Breast epithelium (tissue), 4 donors: ENCODE measurements at regions not wholly inside any gene's neighbourhood (a gene's known extent, or its start where the extent isn't known, plus 50 kb on each side); places are given as distances from the start of the nearest gene placed in this dataset.

ENCODE experiments used
- DNase-seq, 2 donors: peaks; one replicate each; pipeline ENCODE4 v3.0.0-alpha.2; 2019; ENCODE audit warnings: low spot score in 2 of 2
- H3K27ac ChIP-seq, 2 donors: fragments of 200-600 bp; sonication (generic) in 1 of 2; one replicate each; pipeline ENCODE4 v1.5.1; 2016 to 2019; ENCODE audit warnings: mild to moderate bottlenecking in 1 of 2
- H3K27me3 ChIP-seq, 2 donors: fragments of 200-600 bp; sonication (generic) in 1 of 2; one replicate each; pipeline versions ENCODE4 v1.5.1 to v1.6.0; 2017 to 2019; ENCODE audit warnings: control low read depth in 1 of 2, mild to moderate bottlenecking in 1 of 2
- H3K36me3 ChIP-seq: fragments of 200-600 bp; one replicate; pipeline ENCODE4 v1.5.1; 2019
- H3K4me1 ChIP-seq, 2 donors: fragments of 200-600 bp; sonication (generic); one replicate each; pipeline ENCODE4 v1.5.1; 2016 to 2019; ENCODE audit warnings: control low read depth in 1 of 2
- H3K4me3 ChIP-seq, 3 donors: fragments of 200-600 bp; sonication (generic); 1 replicate in 2 of 3; 2 replicates in 1 of 3; pipeline ENCODE4 v1.5.1; 2016 to 2019; ENCODE audit warnings: mild to moderate bottlenecking in 3 of 3, moderate library complexity in 2 of 3
- H3K9me3 ChIP-seq, 2 donors: fragments of 200-600 bp; sonication (generic) in 1 of 2; one replicate each; pipeline ENCODE4 v1.5.1; 2016 to 2019; ENCODE audit warnings: control low read depth in 1 of 2
- POLR2A ChIP-seq: fragments of 450-650 bp; IDR thresholded peaks from one replicate; pipeline ENCODE4 v1.6.1; 2016; ENCODE audit warnings: antibody characterized with exemption, mild to moderate bottlenecking, moderate library complexity
- POLR2AphosphoS5 ChIP-seq, 3 donors: sonication (generic); formaldehyde crosslinking; IDR thresholded peaks; one replicate each; pipeline ENCODE4 v1.6.1; 2017; ENCODE audit warnings: antibody characterized with exemption in 3 of 3
- intact Hi-C: fragments of 100-400 bp; cut with DNase I; formaldehyde crosslinking; loops from one replicate; pipeline ENCODE4 v1.15.1; 2023; ENCODE audit warnings: low total_unique reads
- TF ChIP-seq, protein P1 (sequence below), 3 donors: fragments of 450-650 bp; IDR thresholded peaks; one replicate each; pipeline ENCODE4 v1.5.1; 2016 to 2017; ENCODE audit warnings: antibody characterized with exemption in 3 of 3, mild to moderate bottlenecking in 3 of 3, moderate library complexity in 3 of 3

GRCh38 chr4:79512363-79512762, 104.3 kb upstream of the GK2 start:
- H3K27ac ChIP-seq = no peak overlapping the region
- DNase-seq = no peak
- intact Hi-C loops = no loop called here
- H3K9me3 ChIP-seq = no peaks in the 10 kb centered on the region
- no peaks in the 10 kb centered on the region for H3K36me3 ChIP-seq
- H3K4me1 ChIP-seq = peaks cover 0 to 7% of the 10 kb centered on the region in 2 donors
- H3K4me3 ChIP-seq = no peak overlapping the region
- TF ChIP-seq, protein P1, sequence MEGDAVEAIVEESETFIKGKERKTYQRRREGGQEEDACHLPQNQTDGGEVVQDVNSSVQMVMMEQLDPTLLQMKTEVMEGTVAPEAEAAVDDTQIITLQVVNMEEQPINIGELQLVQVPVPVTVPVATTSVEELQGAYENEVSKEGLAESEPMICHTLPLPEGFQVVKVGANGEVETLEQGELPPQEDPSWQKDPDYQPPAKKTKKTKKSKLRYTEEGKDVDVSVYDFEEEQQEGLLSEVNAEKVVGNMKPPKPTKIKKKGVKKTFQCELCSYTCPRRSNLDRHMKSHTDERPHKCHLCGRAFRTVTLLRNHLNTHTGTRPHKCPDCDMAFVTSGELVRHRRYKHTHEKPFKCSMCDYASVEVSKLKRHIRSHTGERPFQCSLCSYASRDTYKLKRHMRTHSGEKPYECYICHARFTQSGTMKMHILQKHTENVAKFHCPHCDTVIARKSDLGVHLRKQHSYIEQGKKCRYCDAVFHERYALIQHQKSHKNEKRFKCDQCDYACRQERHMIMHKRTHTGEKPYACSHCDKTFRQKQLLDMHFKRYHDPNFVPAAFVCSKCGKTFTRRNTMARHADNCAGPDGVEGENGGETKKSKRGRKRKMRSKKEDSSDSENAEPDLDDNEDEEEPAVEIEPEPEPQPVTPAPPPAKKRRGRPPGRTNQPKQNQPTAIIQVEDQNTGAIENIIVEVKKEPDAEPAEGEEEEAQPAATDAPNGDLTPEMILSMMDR (IDR thresholded peaks at IDR 0.05) = no peak
- TF ChIP-seq POLR2AphosphoS5 (IDR thresholded peaks at IDR 0.05) (no peak), POLR2A (no peak)
- H3K27me3 ChIP-seq = no peaks in the 10 kb centered on the region

DNA sequence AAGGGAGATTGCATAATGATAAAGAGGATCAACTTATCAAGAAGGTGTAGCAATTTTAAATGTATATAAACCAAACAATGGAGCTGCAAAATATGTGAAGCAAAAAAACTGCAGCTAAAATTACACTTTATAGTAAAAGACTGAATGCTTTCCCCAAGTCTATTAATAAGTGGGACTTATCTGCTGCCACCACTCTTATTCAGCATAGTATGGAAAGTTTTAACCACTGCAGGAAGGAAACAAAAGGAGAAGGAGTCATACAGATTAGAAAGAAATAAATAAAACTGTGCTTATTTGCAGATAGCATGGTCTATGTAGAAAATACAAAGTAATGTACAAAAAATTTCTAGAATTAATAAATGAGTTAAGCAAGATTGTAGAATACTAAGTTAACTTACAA, 94.1 kb upstream of the GK2 start:
- Histone ChIP-seq H3K27ac (no peak overlapping the region), H3K36me3 (no peaks in the 10 kb centered on the region), H3K9me3 (no peaks in the 10 kb centered on the region), H3K4me3 (no peak overlapping the region), H3K27me3 (no peaks in the 10 kb centered on the region), H3K4me1 (no peaks in the 10 kb centered on the region)
- DNase-seq = no peak
- TF ChIP-seq, protein P1 (IDR thresholded peaks at IDR 0.05) = no peak
- TF ChIP-seq POLR2AphosphoS5 (IDR thresholded peaks at IDR 0.05) = no peak
- TF ChIP-seq POLR2A = no peak
- intact Hi-C loops = loop anchor here (2.0 kb wide), 1 partner anchor 71 kb away; no protein-coding TSS in a partner anchor

- Histone ChIP-seq H3K4me1 (no peaks in the 10 kb centered on the region), H3K4me3 (peak overlapping the region in 1 of 3 donors; percentile 2), H3K27ac (no peak overlapping the region), H3K27me3 (no peaks in the 10 kb centered on the region), H3K36me3 (peaks cover 3% of the 10 kb centered on the region), H3K9me3 (no peaks in the 10 kb centered on the region)
- no peak for DNase-seq
- intact Hi-C loops = no loop called here
- TF ChIP-seq, protein P1 (IDR thresholded peaks at IDR 0.05) = no peak
- TF ChIP-seq POLR2A (no peak), POLR2AphosphoS5 (IDR thresholded peaks at IDR 0.05) (no peak)
Observed at GRCh38 chr4:79498282-79498681, 90.3 kb upstream of the GK2 start.

- no peak for DNase-seq
- TF ChIP-seq, protein P1 (IDR thresholded peaks at IDR 0.05) = no peak
- TF ChIP-seq POLR2AphosphoS5 (IDR thresholded peaks at IDR 0.05) (no peak), POLR2A (no peak)
- H3K4me3 ChIP-seq = no peak overlapping the region
- peaks cover 3% of the 10 kb centered on the region for H3K36me3 ChIP-seq
- no peaks in the 10 kb centered on the region for H3K9me3 ChIP-seq
- H3K4me1 ChIP-seq = no peaks in the 10 kb centered on the region
- H3K27ac ChIP-seq = no peak overlapping the region
- H3K27me3 ChIP-seq = no peaks in the 10 kb centered on the region
- intact Hi-C loops = no loop called here
Observed at GRCh38 chr4:79497001-79497400, 89.0 kb upstream of the GK2 start.

GRCh38 chr4:79495447-79495846, 87.4 kb upstream of the GK2 start:
- no peaks in the 10 kb centered on the region for H3K4me1 ChIP-seq
- intact Hi-C loops = no loop called here
- TF ChIP-seq POLR2A (no peak), POLR2AphosphoS5 (IDR thresholded peaks at IDR 0.05) (no peak)
- TF ChIP-seq, protein P1 (IDR thresholded peaks at IDR 0.05) = no peak
- no peaks in the 10 kb centered on the region for H3K9me3 ChIP-seq
- H3K36me3 ChIP-seq = peaks cover 3% of the 10 kb centered on the region
- H3K27ac ChIP-seq = no peak overlapping the region
- H3K27me3 ChIP-seq = no peaks in the 10 kb centered on the region
- DNase-seq = no peak
- H3K4me3 ChIP-seq = peak overlapping the region; percentile 4 to 29 (median 19)
